Muscle of back (tissue), 3 donors: ENCODE measurements at regions not wholly inside any gene's neighbourhood (a gene's known extent, or its start where the extent isn't known, plus 50 kb on each side); places are given as distances from the start of the nearest gene placed in this dataset.

Experiments used
- DNase-seq, 3 donors: peaks; one replicate each; pipeline versions ENCODE4 v3.0.0 to v3.0.0-alpha.2; 2013

DNA sequence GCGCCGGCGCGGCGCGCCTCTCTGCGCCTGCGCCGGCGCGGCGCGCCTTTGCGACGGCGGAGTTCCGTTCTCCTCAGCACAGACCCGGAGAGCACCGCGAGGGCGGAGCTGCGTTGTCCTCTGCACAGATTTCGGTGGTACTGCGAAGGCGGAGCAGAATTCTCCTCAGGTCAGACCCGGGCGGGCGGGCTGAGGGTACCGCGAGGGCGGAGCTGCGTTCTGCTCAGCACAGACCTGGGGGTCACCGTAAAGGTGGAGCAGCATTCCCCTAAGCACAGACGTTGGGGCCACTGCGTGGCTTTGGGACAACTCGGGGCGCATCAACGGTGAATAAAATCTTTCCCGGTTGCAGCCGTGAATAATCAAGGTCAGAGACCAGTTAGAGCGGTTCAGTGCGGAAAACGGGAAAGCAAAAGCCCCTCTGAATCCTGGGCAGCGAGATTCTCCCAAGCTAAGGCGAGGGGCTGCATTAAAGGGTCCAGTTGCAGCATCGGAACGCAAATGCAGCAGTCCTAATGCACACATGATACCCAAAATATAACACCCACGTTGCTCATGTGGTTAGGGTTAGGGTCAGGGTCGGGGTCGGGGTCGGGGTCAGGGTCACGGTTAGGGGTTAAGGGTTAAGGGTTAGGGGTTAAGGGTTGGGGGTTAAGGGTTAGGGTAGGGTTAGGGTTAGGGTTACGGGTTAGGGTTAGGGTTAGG lies 168.4 kb downstream of the OR4F15 start:
- DNase-seq = peak in 2 of 3 donors; percentile 31 to 62
